ENCODE measurements at regions not wholly inside any gene's neighbourhood (a gene's known extent, or its start where the extent isn't known, plus 50 kb on each side); places are given as distances from the start of the nearest gene placed in this dataset.
"Not testable (repeated sequence)": the region's sequence is repeated elsewhere in the genome, so short reads cannot be mapped to it uniquely, and the experiment has no call there.

GRCh38 chr15:20260650-20261049, 280.9 kb downstream of the GOLGA6L6 start:
- not testable (repeated sequence) for DNase-seq

- DNase-seq = not testable (repeated sequence)
Observed at GRCh38 chr15:20259559-20260190, 281.9 kb downstream of the GOLGA6L6 start.

- not testable (repeated sequence) for DNase-seq
Observed at GRCh38 chr15:20256394-20256793, 285.2 kb downstream of the GOLGA6L6 start.

- DNase-seq = not testable (repeated sequence)
Observed at GRCh38 chr15:20255641-20256040, 286.0 kb downstream of the GOLGA6L6 start.

GRCh38 chr15:20253047-20253615, 288.5 kb downstream of the GOLGA6L6 start:
- not testable (repeated sequence) for DNase-seq

- not testable (repeated sequence) for DNase-seq
Observed at GRCh38 chr15:20252040-20252439, 289.6 kb downstream of the GOLGA6L6 start.

GRCh38 chr15:20251214-20252005, 290.2 kb downstream of the GOLGA6L6 start:
- not testable (repeated sequence) for DNase-seq

GRCh38 chr15:20250206-20250605, 291.4 kb downstream of the GOLGA6L6 start:
- not testable (repeated sequence) for DNase-seq

- not testable (repeated sequence) for DNase-seq
Observed at GRCh38 chr15:20249677-20249970, 292.0 kb downstream of the GOLGA6L6 start.

- DNase-seq = not testable (repeated sequence)
Observed at GRCh38 chr15:20248434-20248833, 293.2 kb downstream of the GOLGA6L6 start.

- DNase-seq = not testable (repeated sequence)
Observed at GRCh38 chr15:20247137-20247536, 294.5 kb downstream of the GOLGA6L6 start.

GRCh38 chr15:20246624-20247023, 295.0 kb downstream of the GOLGA6L6 start:
- DNase-seq = not testable (repeated sequence)

- not testable (repeated sequence) for DNase-seq
Observed at GRCh38 chr15:20245856-20246255, 295.7 kb downstream of the GOLGA6L6 start.

GRCh38 chr15:20244792-20245191, 296.8 kb downstream of the GOLGA6L6 start:
- DNase-seq = not testable (repeated sequence)

GRCh38 chr15:20243486-20244240, 297.9 kb downstream of the GOLGA6L6 start:
- DNase-seq = not testable (repeated sequence)

- DNase-seq = not testable (repeated sequence)
Observed at GRCh38 chr15:20240366-20240917, 301.2 kb downstream of the GOLGA6L6 start.

GRCh38 chr15:20239186-20239585, 302.4 kb downstream of the GOLGA6L6 start:
- not testable (repeated sequence) for DNase-seq

GRCh38 chr15:20237256-20238020, 304.2 kb downstream of the GOLGA6L6 start:
- not testable (repeated sequence) for DNase-seq

GRCh38 chr15:20235728-20236127, 305.9 kb downstream of the GOLGA6L6 start:
- not testable (repeated sequence) for DNase-seq

- DNase-seq = not testable (repeated sequence)
Observed at GRCh38 chr15:20234006-20234540, 307.5 kb downstream of the GOLGA6L6 start.

GRCh38 chr15:20232457-20232856, 309.1 kb downstream of the GOLGA6L6 start:
- DNase-seq = not testable (repeated sequence)

GRCh38 chr15:20230656-20231055, 310.9 kb downstream of the GOLGA6L6 start:
- DNase-seq = not testable (repeated sequence)

All from activated CD8-positive, alpha-beta memory T cell treated with anti-CD3 and anti-CD28 coated beads for 24 hours (primary cell).